Mesenchymal stem cell (in vitro differentiated cells and primary cell): ENCODE measurements at regions not wholly inside any gene's neighbourhood (a gene's known extent, or its start where the extent isn't known, plus 50 kb on each side); places are given as distances from the start of the nearest gene placed in this dataset.

Experiments used
- DNase-seq: peaks from one replicate; pipeline ENCODE4 v3.0.0-alpha.2; 2013
- H2AFZ ChIP-seq: one replicate; pipeline ENCODE4 v1.6.1; 2013; ENCODE audit warnings: low read depth, mild to moderate bottlenecking, control low read depth, inconsistent platforms, low read length, moderate library complexity
- H2AK5ac ChIP-seq: 2 replicates; pipeline ENCODE4 v1.6.1; 2013; ENCODE audit warnings: low read length, moderate library complexity, mild to moderate bottlenecking, inconsistent platforms; ENCODE audit not compliant: severe bottlenecking
- H2BK120ac ChIP-seq: one replicate; pipeline ENCODE4 v1.6.1; 2013; ENCODE audit warnings: low read depth, mild to moderate bottlenecking, inconsistent platforms, low read length, moderate library complexity
- H2BK12ac ChIP-seq, 2 experiments: one replicate each; pipeline ENCODE4 v1.6.1; 2013; ENCODE audit warnings: inconsistent platforms in 2 of 2, low read length in 2 of 2, mild to moderate bottlenecking in 2 of 2, moderate library complexity in 2 of 2, control low read depth in 1 of 2
- H2BK15ac ChIP-seq: one replicate; pipeline ENCODE4 v1.6.1; 2013; ENCODE audit warnings: mild to moderate bottlenecking, low read depth, inconsistent platforms; ENCODE audit not compliant: poor library complexity, severe bottlenecking
- H2BK5ac ChIP-seq: 2 replicates; pipeline ENCODE4 v1.6.1; 2013; ENCODE audit warnings: low read depth, mild to moderate bottlenecking, low read length, control low read depth, inconsistent platforms; ENCODE audit not compliant: poor library complexity, severe bottlenecking
- H3K14ac ChIP-seq, 2 experiments: one replicate each; pipeline ENCODE4 v1.6.1; 2013; ENCODE audit warnings: inconsistent platforms in 2 of 2, low read length in 2 of 2, control low read depth in 1 of 2, mild to moderate bottlenecking in 1 of 2, moderate library complexity in 1 of 2
- H3K18ac ChIP-seq, 2 experiments: one replicate each; pipeline ENCODE4 v1.6.1; 2013; ENCODE audit warnings: inconsistent platforms in 2 of 2, low read length in 2 of 2, control low read depth in 1 of 2, low read depth in 1 of 2, mild to moderate bottlenecking in 1 of 2
- H3K23ac ChIP-seq, 2 experiments: one replicate each; pipeline ENCODE4 v1.6.1; 2013; ENCODE audit warnings: inconsistent platforms in 2 of 2, low read length in 2 of 2, mild to moderate bottlenecking in 2 of 2, moderate library complexity in 2 of 2, control low read depth in 1 of 2
- H3K27ac ChIP-seq: 2 replicates; pipeline ENCODE4 v1.5.1; 2013; ENCODE audit warnings: mild to moderate bottlenecking, moderate library complexity, low read length, control low read depth, inconsistent platforms; ENCODE audit not compliant: poor library complexity, severe bottlenecking
- H3K27me3 ChIP-seq, 2 experiments: 2 replicates each; pipeline versions ENCODE4 v1.6.1 to v1.7.0; 2013; ENCODE audit warnings: low read length in 2 of 2, mild to moderate bottlenecking in 2 of 2, moderate library complexity in 2 of 2, control low read depth in 1 of 2, inconsistent platforms in 1 of 2; ENCODE audit not compliant: control insufficient read depth in 1 of 2, insufficient read depth in 1 of 2
- H3K36me3 ChIP-seq, 2 experiments: 2 replicates each; pipeline versions ENCODE4 v1.6.1 to v1.7.0; 2013; ENCODE audit warnings: low read length in 2 of 2, control low read depth in 1 of 2, inconsistent platforms in 1 of 2, low read depth in 1 of 2, mild to moderate bottlenecking in 1 of 2; ENCODE audit not compliant: insufficient read depth in 2 of 2, control insufficient read depth in 1 of 2
- H3K4ac ChIP-seq, 2 experiments: one replicate each; pipeline ENCODE4 v1.6.1; 2013; ENCODE audit warnings: inconsistent platforms in 2 of 2, low read length in 2 of 2, mild to moderate bottlenecking in 2 of 2, moderate library complexity in 2 of 2, control low read depth in 1 of 2, low read depth in 1 of 2
- H3K4me1 ChIP-seq: 2 replicates; pipeline ENCODE4 v1.6.1; 2013; ENCODE audit warnings: low read depth, low read length, control low read depth; ENCODE audit not compliant: control insufficient read depth, insufficient read depth
- H3K4me2 ChIP-seq: 2 replicates; pipeline ENCODE4 v1.6.1; 2013; ENCODE audit warnings: low read length, mild to moderate bottlenecking, inconsistent platforms; ENCODE audit not compliant: poor library complexity, severe bottlenecking
- H3K4me3 ChIP-seq, 2 experiments: 2 replicates each; pipeline versions ENCODE4 v1.5.1 to v1.7.0; 2013; ENCODE audit warnings: low read length in 2 of 2, mild to moderate bottlenecking in 2 of 2, control low read depth in 1 of 2, low read depth in 1 of 2; ENCODE audit not compliant: insufficient read depth in 1 of 2
- H3K79me1 ChIP-seq: replicated peaks from 2 replicates; pipeline ENCODE4 v1.6.1; 2013; ENCODE audit warnings: mild to moderate bottlenecking, control low read depth, low read length, inconsistent platforms; ENCODE audit not compliant: poor library complexity, severe bottlenecking
- H3K9ac ChIP-seq: 2 replicates; pipeline ENCODE4 v1.7.0; 2013; ENCODE audit warnings: mild to moderate bottlenecking, low read length, moderate library complexity
- H3K9me3 ChIP-seq: 2 replicates; pipeline ENCODE4 v1.7.0; 2013; ENCODE audit warnings: mild to moderate bottlenecking, low read length; ENCODE audit not compliant: control insufficient read depth
- H4K8ac ChIP-seq: one replicate; pipeline ENCODE4 v1.6.1; 2013; ENCODE audit warnings: inconsistent platforms, mild to moderate bottlenecking, low read length, moderate library complexity
- H4K91ac ChIP-seq: one replicate; pipeline ENCODE4 v1.6.1; 2013; ENCODE audit warnings: mild to moderate bottlenecking, low read length, inconsistent platforms
- WGBS: methylation state at CpG from one replicate; pipeline ENCODE4 v1.1.7; 2013; ENCODE audit warnings: mixed read lengths; 5-methylcytosine and 5-hydroxymethylcytosine counted together

GRCh38 chr2:191748528-191749180, 70.7 kb downstream of the NABP1 start:
- peak overlapping the region; percentile 14 for H3K9ac ChIP-seq
- H2BK15ac ChIP-seq = no peak overlapping the region
- H4K8ac ChIP-seq = no peak overlapping the region
- no peaks in the 10 kb centered on the region for H3K79me1 ChIP-seq
- H4K91ac ChIP-seq = no peak overlapping the region
- no peak overlapping the region for H3K4ac ChIP-seq
- no peak overlapping the region for H2AK5ac ChIP-seq
- no peak overlapping the region for H2BK120ac ChIP-seq
- H2BK12ac ChIP-seq = no peak overlapping the region
- no peak for DNase-seq
- no peak overlapping the region for H2AFZ ChIP-seq
- no peak overlapping the region for H3K14ac ChIP-seq
- H3K18ac ChIP-seq = no peak overlapping the region
- no peak overlapping the region for H3K27ac ChIP-seq
- 100% methylated on average over 1 of the region's 1 CpG for WGBS
- no peaks in the 10 kb centered on the region for H3K36me3 ChIP-seq
- H3K4me3 ChIP-seq = no peak overlapping the region
- H3K27me3 ChIP-seq = no peaks in the 10 kb centered on the region
- H3K4me1 ChIP-seq = no peaks in the 10 kb centered on the region
- no peak overlapping the region for H3K4me2 ChIP-seq
- H3K9me3 ChIP-seq = no peaks in the 10 kb centered on the region
- H3K23ac ChIP-seq = no peak overlapping the region
- no peak overlapping the region for H2BK5ac ChIP-seq

- H2BK120ac ChIP-seq = no peak overlapping the region
- H3K4ac ChIP-seq = no peak overlapping the region
- no peak overlapping the region for H2BK5ac ChIP-seq
- no peaks in the 10 kb centered on the region for H3K36me3 ChIP-seq
- no peak for DNase-seq
- H2AK5ac ChIP-seq = no peak overlapping the region
- H3K9ac ChIP-seq = no peak overlapping the region
- no peak overlapping the region for H4K8ac ChIP-seq
- H3K27me3 ChIP-seq = no peaks in the 10 kb centered on the region
- H3K18ac ChIP-seq = no peak overlapping the region
- H3K79me1 ChIP-seq = no peaks in the 10 kb centered on the region
- H3K27ac ChIP-seq = no peak overlapping the region
- H2AFZ ChIP-seq = no peak overlapping the region
- no peak overlapping the region for H3K23ac ChIP-seq
- H2BK12ac ChIP-seq = no peak overlapping the region
- no peak overlapping the region for H2BK15ac ChIP-seq
- no peak overlapping the region for H4K91ac ChIP-seq
- H3K4me3 ChIP-seq = no peak overlapping the region
- 72% methylated on average over 3 of the region's 4 CpGs for WGBS
- no peak overlapping the region for H3K4me2 ChIP-seq
- no peaks in the 10 kb centered on the region for H3K9me3 ChIP-seq
- no peaks in the 10 kb centered on the region for H3K4me1 ChIP-seq
- H3K14ac ChIP-seq = no peak overlapping the region
These were observed 71.2 kb downstream of the NABP1 start for GRCh38 chr2:191749181-191749540.

GRCh38 chr2:191754103-191754502, 76.2 kb downstream of the NABP1 start:
- Histone ChIP-seq H3K4me1 (peaks cover 3% of the 10 kb centered on the region), H3K14ac (no peak overlapping the region), H4K8ac (no peak overlapping the region), H3K79me1 (no peaks in the 10 kb centered on the region), H3K4ac (no peak overlapping the region), H3K9me3 (no peaks in the 10 kb centered on the region), H3K27me3 (no peaks in the 10 kb centered on the region), H2BK12ac (no peak overlapping the region), H3K18ac (no peak overlapping the region), H3K36me3 (no peaks in the 10 kb centered on the region), H2AFZ (no peak overlapping the region), H3K23ac (no peak overlapping the region), H3K4me3 (no peak overlapping the region), H3K27ac (no peak overlapping the region), H2BK5ac (no peak overlapping the region), H3K4me2 (no peak overlapping the region), H3K9ac (no peak overlapping the region), H2AK5ac (no peak overlapping the region), H4K91ac (no peak overlapping the region), H2BK15ac (no peak overlapping the region), H2BK120ac (no peak overlapping the region)
- no peak for DNase-seq
- WGBS = 95% methylated on average over 3 of the region's 3 CpGs

- no peaks in the 10 kb centered on the region for H3K9me3 ChIP-seq
- H2AK5ac ChIP-seq = no peak overlapping the region
- H2BK15ac ChIP-seq = no peak overlapping the region
- no peak overlapping the region for H3K9ac ChIP-seq
- no peak overlapping the region for H3K27ac ChIP-seq
- H3K14ac ChIP-seq = no peak overlapping the region
- H3K4me3 ChIP-seq = no peak overlapping the region
- no peak overlapping the region for H2AFZ ChIP-seq
- no peak for DNase-seq
- no peak overlapping the region for H4K91ac ChIP-seq
- WGBS = 93% methylated on average over 3 of the region's 4 CpGs
- peaks cover 3% of the 10 kb centered on the region for H3K4me1 ChIP-seq
- H4K8ac ChIP-seq = no peak overlapping the region
- H2BK12ac ChIP-seq = no peak overlapping the region
- no peak overlapping the region for H3K4me2 ChIP-seq
- H3K4ac ChIP-seq = no peak overlapping the region
- no peak overlapping the region for H3K23ac ChIP-seq
- no peaks in the 10 kb centered on the region for H3K36me3 ChIP-seq
- no peak overlapping the region for H2BK120ac ChIP-seq
- H3K18ac ChIP-seq = no peak overlapping the region
- no peaks in the 10 kb centered on the region for H3K79me1 ChIP-seq
- H3K27me3 ChIP-seq = no peaks in the 10 kb centered on the region
- no peak overlapping the region for H2BK5ac ChIP-seq
These were observed 78.8 kb downstream of the NABP1 start for GRCh38 chr2:191756761-191757160.
